ENCODE measurements at regions not wholly inside any gene's neighbourhood (a gene's known extent, or its start where the extent isn't known, plus 50 kb on each side); places are given as distances from the start of the nearest gene placed in this dataset.
"Not testable (repeated sequence)": the region's sequence is repeated elsewhere in the genome, so short reads cannot be mapped to it uniquely, and the experiment has no call there.

DNA sequence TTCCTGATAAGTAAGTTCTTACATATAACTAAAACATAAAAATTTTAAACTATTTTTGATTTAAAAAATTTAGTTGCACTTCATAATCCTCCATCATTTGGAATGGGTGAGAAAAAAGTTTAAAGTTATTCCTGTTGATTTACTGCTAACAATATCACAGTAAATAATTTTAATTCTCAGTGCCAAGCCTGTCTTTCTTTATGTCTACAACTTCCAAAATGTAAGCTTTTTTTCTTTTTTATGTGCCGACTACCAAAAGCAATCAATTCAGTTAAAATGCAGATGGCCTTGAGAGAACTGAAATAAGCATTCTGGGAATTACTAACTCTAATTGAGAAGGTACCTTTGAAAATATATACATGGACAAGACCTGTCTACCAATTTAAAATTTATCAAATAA lies 1224.3 kb upstream of the B3GALT2 start:
- Mint-ChIP-seq H3K4me1 (ENCODE audit: low read depth, unreplicated experiment) (no peaks in the 10 kb centered on the region), H3K9me3 (ENCODE audit: unreplicated experiment) (no peaks in the 10 kb centered on the region), H3K27ac (ENCODE audit: unreplicated experiment) (no peak overlapping the region), H3K4me3 (ENCODE audit: unreplicated experiment) (no peak overlapping the region), H3K27me3 (ENCODE audit: unreplicated experiment) (no peaks in the 10 kb centered on the region), H3K36me3 (ENCODE audit: unreplicated experiment) (no peaks in the 10 kb centered on the region)
- no peak for DNase-seq
- TF ChIP-seq, protein P1, sequence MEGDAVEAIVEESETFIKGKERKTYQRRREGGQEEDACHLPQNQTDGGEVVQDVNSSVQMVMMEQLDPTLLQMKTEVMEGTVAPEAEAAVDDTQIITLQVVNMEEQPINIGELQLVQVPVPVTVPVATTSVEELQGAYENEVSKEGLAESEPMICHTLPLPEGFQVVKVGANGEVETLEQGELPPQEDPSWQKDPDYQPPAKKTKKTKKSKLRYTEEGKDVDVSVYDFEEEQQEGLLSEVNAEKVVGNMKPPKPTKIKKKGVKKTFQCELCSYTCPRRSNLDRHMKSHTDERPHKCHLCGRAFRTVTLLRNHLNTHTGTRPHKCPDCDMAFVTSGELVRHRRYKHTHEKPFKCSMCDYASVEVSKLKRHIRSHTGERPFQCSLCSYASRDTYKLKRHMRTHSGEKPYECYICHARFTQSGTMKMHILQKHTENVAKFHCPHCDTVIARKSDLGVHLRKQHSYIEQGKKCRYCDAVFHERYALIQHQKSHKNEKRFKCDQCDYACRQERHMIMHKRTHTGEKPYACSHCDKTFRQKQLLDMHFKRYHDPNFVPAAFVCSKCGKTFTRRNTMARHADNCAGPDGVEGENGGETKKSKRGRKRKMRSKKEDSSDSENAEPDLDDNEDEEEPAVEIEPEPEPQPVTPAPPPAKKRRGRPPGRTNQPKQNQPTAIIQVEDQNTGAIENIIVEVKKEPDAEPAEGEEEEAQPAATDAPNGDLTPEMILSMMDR (IDR thresholded peaks at IDR 0.05; ENCODE audit: partially characterized antibody, unreplicated experiment), result no peak

DNA sequence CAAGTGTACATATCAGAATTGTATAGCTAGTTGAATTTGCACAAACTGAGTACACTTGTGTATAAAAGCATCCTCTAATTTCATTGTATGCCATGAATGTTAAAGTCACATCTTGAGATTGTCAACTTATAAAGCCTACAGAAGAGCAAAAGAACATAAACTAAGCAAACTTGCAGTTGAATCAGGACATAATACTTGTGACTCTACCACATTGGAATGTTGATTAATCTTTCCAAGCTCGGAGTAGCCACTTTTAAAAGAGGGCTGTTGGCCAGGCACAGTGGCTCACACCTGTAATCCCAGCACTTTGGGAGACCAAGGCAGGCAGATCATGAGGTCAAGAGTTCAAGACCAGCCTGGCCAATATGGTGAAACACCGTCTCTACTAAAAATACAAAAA lies 1220.8 kb upstream of the B3GALT2 start:
- not testable (repeated sequence) for DNase-seq; H3K4me1 Mint-ChIP-seq (ENCODE audit: low read depth, unreplicated experiment); H3K27me3 Mint-ChIP-seq (ENCODE audit: unreplicated experiment); H3K9me3 Mint-ChIP-seq (ENCODE audit: unreplicated experiment); H3K27ac Mint-ChIP-seq (ENCODE audit: unreplicated experiment); H3K36me3 Mint-ChIP-seq (ENCODE audit: unreplicated experiment); H3K4me3 Mint-ChIP-seq (ENCODE audit: unreplicated experiment)

DNA sequence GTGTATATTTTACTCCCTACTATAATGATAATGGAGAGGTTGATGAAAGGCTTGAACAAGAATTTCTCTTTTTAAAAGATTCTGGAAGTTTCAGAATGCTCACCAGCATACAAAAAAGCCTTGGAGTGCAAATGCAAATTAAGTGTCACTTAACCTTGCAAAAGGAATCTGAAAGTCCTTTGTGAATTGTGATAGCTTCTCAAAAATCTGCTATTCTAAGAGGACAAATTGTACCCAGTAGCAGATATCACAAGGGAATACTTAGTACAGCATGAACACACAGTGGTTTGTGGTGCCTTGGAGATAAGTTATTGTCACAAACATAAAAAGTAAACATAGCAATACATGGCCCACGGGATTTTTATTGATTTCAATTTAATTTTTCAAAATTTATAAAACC lies 1208.3 kb upstream of the B3GALT2 start:
- H3K27ac Mint-ChIP-seq (ENCODE audit: unreplicated experiment), result no peak overlapping the region
- DNase-seq, result no peak

GRCh38 chr1:194387531-194387930 lies 1201.1 kb upstream of the B3GALT2 start:
- Mint-ChIP-seq H3K27me3 (ENCODE audit: unreplicated experiment) (no peaks in the 10 kb centered on the region), H3K4me1 (ENCODE audit: low read depth, unreplicated experiment) (no peaks in the 10 kb centered on the region), H3K27ac (ENCODE audit: unreplicated experiment) (no peak overlapping the region), H3K36me3 (ENCODE audit: unreplicated experiment) (no peaks in the 10 kb centered on the region), H3K9me3 (ENCODE audit: unreplicated experiment) (no peaks in the 10 kb centered on the region), H3K4me3 (ENCODE audit: unreplicated experiment) (no peak overlapping the region)
- TF ChIP-seq, protein P1 (IDR thresholded peaks at IDR 0.05; ENCODE audit: partially characterized antibody, unreplicated experiment), result no peak
- no peak for DNase-seq

More for the DNA sequence above, 1208.3 kb upstream of the B3GALT2 start:
- TF ChIP-seq, protein P1 (IDR thresholded peaks at IDR 0.05; ENCODE audit: partially characterized antibody, unreplicated experiment), result no peak
- Mint-ChIP-seq H3K36me3 (ENCODE audit: unreplicated experiment) (no peaks in the 10 kb centered on the region), H3K4me3 (ENCODE audit: unreplicated experiment) (no peak overlapping the region), H3K27me3 (ENCODE audit: unreplicated experiment) (no peaks in the 10 kb centered on the region), H3K9me3 (ENCODE audit: unreplicated experiment) (no peaks in the 10 kb centered on the region), H3K4me1 (ENCODE audit: low read depth, unreplicated experiment) (no peaks in the 10 kb centered on the region)

DNA sequence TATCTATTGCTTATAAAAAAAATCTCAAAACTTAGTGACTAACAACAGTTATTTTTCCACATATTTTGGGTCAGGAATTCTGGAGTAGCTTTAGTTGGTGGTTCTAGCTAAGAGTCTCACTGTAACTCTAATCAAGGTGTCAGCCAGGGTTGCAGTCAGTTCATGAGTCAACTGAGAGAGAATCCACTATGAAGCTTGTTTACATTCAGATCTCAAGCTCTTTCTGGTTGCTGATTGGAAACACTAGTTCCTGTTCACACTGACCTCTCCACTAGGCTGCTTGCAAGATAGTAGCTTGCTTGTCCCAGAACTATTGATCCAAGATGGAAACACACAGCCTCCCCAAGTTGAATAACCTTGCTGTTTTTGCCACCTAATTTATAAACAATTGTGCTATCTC lies 1192.1 kb upstream of the B3GALT2 start:
- Mint-ChIP-seq H3K9me3 (ENCODE audit: unreplicated experiment) (no peaks in the 10 kb centered on the region), H3K27me3 (ENCODE audit: unreplicated experiment) (no peaks in the 10 kb centered on the region), H3K4me3 (ENCODE audit: unreplicated experiment) (no peak overlapping the region), H3K27ac (ENCODE audit: unreplicated experiment) (no peak overlapping the region), H3K4me1 (ENCODE audit: low read depth, unreplicated experiment) (peaks cover 5% of the 10 kb centered on the region), H3K36me3 (ENCODE audit: unreplicated experiment) (no peaks in the 10 kb centered on the region)
- DNase-seq, result no peak
- TF ChIP-seq, protein P1 (IDR thresholded peaks at IDR 0.05; ENCODE audit: partially characterized antibody, unreplicated experiment), result no peak

GRCh38 chr1:194374649-194375048 lies 1188.2 kb upstream of the B3GALT2 start:
- DNase-seq, result no peak
- no peak overlapping the region for H3K4me3 Mint-ChIP-seq (ENCODE audit: unreplicated experiment)
- no peaks in the 10 kb centered on the region for H3K36me3 Mint-ChIP-seq (ENCODE audit: unreplicated experiment)
- H3K4me1 Mint-ChIP-seq (ENCODE audit: low read depth, unreplicated experiment), result peaks cover 5% of the 10 kb centered on the region
- H3K27ac Mint-ChIP-seq (ENCODE audit: unreplicated experiment), result no peak overlapping the region
- H3K27me3 Mint-ChIP-seq (ENCODE audit: unreplicated experiment), result no peaks in the 10 kb centered on the region
- H3K9me3 Mint-ChIP-seq (ENCODE audit: unreplicated experiment), result no peaks in the 10 kb centered on the region
- TF ChIP-seq, protein P1 (IDR thresholded peaks at IDR 0.05; ENCODE audit: partially characterized antibody, unreplicated experiment), result no peak
